ENCODE measurements at regions not wholly inside any gene's neighbourhood (a gene's known extent, or its start where the extent isn't known, plus 50 kb on each side); places are given as distances from the start of the nearest gene placed in this dataset.

DNA sequence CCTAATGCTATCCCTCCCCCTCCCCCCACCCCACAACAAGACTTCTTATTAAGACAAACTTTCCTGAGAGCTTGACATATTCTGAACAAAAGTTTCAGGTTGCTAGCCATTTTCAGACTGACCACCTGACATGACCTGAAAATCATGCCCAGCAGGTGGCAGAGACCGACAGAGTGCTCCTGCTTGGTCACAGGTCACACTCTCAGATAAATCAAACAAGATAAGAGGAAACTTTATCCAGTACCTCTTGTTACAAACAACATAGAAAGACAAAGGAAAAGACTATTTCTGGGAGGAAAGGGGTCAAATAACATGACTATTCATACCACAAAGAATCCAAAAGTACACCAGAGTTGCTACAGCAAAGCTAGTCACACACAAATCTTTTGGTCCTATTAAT, 107.4 kb downstream of the TMEM200C start:
- TF ChIP-seq, protein P1, sequence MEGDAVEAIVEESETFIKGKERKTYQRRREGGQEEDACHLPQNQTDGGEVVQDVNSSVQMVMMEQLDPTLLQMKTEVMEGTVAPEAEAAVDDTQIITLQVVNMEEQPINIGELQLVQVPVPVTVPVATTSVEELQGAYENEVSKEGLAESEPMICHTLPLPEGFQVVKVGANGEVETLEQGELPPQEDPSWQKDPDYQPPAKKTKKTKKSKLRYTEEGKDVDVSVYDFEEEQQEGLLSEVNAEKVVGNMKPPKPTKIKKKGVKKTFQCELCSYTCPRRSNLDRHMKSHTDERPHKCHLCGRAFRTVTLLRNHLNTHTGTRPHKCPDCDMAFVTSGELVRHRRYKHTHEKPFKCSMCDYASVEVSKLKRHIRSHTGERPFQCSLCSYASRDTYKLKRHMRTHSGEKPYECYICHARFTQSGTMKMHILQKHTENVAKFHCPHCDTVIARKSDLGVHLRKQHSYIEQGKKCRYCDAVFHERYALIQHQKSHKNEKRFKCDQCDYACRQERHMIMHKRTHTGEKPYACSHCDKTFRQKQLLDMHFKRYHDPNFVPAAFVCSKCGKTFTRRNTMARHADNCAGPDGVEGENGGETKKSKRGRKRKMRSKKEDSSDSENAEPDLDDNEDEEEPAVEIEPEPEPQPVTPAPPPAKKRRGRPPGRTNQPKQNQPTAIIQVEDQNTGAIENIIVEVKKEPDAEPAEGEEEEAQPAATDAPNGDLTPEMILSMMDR (IDR thresholded peaks at IDR 0.05 in 4 of 5, conservative IDR thresholded peaks at IDR 0.05 in 1 of 5) = no peak
- TF ChIP-seq POLR2A (IDR thresholded peaks at IDR 0.05) = no peak
